HG03095 (cell line): ENCODE measurements at regions not wholly inside any gene's neighbourhood (a gene's known extent, or its start where the extent isn't known, plus 50 kb on each side); places are given as distances from the start of the nearest gene placed in this dataset.

Experiments used
- ATAC-seq: cut with Tn5 transposase; IDR thresholded peaks from one replicate; pipeline ENCODE4 v1.9.1; 2021; ENCODE audit warnings: moderate library complexity; ENCODE audit not compliant: unreplicated experiment

DNA sequence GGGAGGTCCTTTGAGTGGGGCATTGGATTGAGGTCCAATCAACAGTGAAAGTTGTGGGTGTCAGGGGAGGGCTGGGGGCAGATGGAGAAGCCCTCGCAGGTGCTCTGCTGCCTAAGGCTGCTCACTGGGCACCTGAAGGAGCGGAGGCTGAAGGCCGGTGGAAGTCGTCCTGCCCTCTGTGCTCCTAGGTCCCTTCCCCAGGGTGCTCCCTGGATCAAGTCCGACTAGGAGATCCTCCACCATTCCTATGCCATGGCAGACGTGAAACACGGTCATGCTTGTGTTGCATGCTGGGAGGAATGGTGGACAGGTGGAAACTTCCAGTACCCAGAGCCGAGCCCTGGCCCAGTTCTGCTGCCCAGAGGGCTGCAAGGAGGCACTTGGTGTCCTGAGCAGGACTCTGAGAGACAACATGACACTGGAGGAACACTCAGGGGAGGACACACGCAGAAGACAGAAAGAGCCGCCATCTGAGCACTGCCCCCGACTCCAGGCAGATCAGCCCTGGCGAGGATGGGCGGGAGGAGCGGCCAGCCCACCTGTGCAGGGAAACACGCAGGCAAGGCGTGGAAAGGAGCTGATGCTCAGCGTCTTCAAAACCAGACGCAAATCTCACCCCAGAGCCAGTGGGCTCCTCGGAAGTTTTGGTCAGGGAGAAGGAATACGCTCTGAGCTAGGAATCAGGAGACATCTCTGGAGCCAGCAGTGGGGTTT is 786.8 kb downstream of the BRD1 start:
- ATAC-seq: no peak

DNA sequence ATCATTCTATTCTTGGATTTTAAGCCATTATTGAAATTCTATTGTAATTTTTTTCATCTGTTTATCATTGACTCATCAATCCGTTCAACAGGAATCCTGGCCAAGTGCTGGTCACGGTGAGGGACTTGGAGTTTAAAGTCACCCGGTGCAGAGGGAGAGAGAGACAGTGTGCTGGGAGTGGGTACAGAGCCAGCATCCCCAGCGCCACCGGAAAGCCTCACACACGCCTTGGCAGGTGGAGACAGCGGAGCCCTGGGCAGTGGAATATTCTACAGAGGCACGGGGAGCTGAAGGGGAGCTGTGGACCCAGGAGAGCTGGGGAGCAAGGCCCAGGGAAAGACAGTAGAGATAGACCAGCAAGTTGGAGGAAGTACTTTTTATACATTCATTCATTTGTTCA is 787.6 kb downstream of the BRD1 start:
- no peak for ATAC-seq

DNA sequence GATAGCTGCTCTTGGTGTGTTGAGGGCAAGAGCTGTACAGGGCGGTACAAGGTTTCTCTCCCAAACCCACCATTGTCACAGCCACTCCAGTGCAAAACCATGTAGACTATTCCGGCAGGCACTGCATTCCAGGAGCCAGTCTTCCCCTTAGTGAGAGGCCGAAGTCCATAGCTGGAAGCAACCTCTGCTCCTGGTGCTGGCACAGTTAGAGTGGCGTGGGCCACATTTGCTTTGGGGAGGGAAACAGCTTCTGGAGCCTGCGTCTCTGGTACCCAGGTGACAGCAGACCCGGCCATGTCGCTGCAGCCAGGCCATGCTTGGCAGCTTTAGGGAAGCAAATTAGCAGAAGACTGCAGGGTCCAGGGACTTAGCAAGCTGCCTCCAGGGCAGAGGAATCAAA is 788.0 kb downstream of the BRD1 start:
- ATAC-seq: no peak

DNA sequence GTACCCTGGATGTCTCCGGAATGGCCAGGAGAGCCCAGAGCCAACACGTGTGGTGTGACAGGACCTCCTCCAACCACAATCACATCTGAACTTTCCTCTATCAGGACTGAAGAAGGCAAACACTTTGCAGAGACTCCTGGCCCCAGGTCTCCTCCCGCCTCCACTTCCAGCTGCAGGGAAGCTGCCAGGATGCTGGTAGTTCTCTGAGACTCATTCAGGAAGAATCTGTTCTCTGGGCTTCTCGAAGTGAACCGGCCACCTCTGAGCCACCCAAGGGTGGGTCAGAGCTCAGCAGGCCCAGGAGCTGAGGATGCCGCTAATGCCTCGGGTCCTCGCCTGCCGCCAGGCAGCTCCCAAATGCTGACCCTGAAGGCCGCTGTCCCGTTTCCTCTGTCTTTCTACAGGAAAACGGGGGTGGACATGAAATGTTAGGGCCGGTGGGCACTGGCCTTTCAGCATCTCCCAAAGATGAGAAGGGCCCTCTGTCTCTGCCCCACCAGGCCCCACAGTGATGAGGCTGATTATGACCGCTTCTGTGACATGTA is 789.9 kb downstream of the BRD1 start:
- no peak for ATAC-seq

DNA sequence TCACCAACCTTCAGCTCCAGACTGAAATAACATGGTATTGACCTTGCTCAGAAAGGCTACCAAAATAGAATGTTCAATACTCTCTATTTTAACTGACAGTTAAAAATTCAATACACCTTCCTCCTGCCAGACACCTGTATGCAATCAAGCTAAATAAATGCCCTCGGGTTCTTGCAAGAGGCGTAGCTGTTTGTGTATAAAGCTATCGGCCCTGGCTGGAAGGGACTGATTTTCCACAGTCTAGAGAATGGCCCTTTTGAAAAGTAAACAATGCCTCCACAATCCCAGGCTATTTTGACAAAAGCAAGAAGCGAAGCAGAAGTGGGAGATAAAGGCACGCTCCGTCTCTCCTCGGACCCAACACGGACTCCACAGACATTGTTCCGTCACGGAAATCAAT is 791.2 kb downstream of the BRD1 start:
- no peak for ATAC-seq

DNA sequence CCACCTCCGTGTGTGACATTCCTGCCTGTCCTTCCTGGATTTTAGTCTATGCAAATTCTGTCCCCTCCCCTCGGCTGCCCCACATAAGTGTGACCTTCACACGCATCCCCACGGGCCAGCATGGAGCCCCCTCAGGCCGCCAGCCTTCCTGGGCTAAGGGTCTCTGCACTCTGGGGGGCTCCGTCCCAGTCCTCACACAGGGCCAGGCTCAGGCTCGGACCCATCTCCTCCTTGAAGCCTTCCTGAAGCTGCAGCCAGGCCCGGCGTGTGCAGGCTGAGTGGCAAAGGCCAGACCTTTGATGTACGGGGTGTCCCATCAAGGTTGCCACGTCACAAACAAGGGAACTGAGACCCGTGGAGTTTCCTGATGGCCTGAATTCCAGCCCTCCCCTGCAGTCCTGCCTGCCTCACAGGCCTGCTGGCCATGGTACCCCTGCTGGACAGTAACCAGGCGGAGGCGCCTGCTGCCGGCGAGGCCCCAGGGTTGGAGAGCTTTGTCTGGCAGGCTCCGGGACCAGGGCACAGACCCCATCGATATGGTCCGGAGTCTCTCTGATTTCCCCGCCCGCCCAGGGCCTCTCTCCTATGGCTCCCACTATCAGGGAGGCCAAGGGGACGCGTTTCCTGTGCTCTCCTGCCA is 791.7 kb downstream of the BRD1 start:
- no peak for ATAC-seq

DNA sequence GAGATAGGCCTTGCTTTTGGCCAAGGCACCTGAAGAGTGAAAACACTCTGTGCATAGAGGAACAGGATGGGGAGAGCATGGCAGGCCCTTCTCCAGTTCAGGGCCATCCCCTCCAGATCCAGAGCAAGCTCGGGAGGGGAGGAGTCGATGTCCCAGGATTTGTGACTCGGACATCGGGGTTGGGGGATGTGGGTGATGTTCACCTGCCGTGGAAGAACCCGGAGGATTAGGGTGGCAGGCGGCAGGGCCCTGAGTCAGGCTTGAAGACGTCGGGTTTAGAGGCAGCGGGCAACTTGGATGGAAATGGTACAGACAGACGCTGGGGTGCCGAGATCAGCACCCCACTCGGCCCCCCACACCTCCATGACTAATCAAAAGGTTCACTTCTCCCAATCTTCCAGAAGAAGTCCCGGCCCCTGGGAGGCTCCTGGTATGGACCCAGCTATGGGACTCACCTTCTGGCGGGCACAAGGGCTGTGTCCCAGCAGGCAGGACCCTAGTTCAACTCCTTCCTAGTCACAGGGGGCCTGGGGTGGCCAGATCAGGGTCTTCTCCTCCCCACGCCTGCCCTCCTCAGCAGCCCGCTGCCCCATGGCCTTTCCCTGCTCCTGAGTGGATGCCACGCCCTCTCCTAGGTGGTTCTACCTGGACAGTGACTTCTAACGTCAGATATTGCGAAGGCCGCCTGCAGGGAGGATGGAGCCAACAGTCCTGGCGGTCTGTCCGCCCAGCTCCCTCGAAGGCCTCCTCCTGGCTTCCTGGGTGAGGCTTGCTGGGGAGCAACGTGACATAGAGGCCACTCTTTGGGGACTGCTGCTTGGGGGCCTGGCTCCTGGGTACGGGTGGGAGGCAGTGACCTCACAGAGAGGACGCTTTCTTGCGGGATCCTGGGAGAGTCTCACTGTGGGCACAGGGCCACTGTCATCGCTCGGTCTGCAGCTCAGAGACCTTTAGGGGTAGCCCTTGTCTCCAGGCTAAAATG is 792.5 kb downstream of the BRD1 start:
- ATAC-seq: no peak

DNA sequence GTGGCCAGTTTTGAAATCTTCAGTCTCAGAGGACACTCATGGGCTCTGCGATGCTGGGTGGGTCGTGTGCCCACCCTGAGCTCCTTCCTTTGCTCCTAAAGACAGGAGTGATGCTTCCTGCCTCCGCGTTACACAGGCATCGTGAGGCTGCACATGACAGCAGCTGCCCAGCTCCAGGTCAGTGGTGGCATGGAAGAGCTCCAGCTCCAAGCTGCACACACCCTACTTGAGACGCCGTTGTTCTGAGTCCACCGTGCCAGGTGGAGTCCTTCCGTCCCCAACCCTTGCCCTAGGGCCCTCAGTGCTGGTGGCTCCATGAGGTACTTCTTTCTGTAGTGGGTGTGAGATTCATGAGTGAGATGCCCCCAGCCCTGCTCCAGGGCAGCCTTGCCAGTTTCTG is 794.1 kb downstream of the BRD1 start:
- no peak for ATAC-seq

DNA sequence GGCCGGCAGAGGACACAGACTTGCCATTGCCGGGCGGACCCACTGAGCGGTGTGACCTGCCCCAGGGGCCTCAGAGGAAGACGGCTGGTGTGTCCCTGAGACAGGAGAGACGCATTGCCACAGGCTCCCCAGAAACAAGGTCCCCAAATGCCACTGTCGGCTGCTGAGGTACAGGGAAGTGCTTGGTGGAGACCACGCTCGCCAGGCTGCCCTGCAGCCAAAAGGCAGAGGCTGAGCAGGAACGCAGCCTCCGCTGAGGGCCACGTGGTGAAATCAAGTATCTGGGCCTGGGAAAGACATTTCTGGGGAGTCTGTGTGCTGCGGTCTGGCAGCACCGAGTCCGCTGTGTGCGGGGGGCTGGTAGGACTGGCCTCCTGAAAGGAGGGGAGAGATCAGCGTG is 794.9 kb downstream of the BRD1 start:
- ATAC-seq: no peak

DNA sequence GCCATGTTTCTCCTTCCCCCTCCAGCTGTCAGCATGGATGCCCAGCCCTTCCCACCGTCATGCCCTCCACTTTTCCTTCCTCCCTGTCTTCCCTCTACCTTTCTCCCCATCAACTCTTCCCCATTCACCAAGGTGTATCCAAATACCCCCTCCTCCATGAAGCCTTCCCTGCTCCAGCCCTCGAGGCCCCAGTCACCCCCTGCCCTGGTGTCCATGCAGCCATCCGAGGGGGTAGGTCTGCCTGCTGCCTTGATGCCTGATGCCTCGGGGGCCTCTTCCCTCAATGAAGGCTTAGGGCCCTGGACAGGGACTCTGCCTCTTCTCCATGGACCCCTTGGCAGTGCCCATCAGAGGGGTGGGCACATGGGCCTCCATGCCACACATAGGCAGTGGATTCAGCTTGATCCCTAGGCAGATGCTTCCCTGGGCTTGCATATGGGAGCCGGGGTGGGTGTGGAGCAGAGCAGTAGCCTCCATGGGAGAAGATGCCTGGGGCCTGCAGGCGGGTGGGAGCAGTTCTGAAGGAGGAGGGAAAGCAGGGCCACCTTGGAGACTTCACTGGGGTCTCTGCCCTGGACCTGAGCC is 795.8 kb downstream of the BRD1 start:
- no peak for ATAC-seq

DNA sequence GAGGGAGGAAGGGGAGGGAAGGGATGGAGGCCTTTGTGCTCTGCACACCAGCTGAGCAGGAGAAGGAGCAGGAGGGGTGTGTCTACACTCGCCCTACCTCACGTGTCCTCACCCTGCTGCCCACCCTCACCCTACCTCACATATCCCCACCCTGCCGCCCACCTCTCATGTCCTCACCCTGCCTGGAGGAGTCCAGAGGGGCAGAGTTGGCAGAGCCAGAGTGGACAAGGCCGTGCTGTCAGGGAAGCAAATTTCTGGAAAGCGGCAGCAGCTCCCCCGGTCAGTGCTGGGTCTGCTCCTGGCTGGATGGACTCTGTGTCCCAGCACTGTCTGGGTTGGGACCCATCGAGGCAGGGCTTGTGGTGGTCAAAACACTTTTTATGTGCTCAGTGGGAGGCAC is 799.6 kb downstream of the BRD1 start:
- no peak for ATAC-seq

DNA sequence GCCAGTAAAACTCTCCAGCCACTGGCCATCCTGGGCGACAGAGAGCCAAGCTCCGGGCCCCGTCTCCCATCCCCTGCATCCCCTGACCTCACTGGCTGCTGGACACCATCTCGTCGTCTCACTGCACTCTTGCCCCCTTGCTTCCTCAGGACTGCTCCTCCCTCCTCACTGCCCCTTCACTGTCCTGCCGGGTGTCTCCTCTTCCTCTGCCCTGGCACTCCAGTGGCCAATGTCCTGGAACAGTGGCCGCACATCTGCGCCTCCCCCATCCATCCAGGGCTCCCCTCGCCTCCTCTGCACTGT is 800.4 kb downstream of the BRD1 start:
- ATAC-seq: no peak

DNA sequence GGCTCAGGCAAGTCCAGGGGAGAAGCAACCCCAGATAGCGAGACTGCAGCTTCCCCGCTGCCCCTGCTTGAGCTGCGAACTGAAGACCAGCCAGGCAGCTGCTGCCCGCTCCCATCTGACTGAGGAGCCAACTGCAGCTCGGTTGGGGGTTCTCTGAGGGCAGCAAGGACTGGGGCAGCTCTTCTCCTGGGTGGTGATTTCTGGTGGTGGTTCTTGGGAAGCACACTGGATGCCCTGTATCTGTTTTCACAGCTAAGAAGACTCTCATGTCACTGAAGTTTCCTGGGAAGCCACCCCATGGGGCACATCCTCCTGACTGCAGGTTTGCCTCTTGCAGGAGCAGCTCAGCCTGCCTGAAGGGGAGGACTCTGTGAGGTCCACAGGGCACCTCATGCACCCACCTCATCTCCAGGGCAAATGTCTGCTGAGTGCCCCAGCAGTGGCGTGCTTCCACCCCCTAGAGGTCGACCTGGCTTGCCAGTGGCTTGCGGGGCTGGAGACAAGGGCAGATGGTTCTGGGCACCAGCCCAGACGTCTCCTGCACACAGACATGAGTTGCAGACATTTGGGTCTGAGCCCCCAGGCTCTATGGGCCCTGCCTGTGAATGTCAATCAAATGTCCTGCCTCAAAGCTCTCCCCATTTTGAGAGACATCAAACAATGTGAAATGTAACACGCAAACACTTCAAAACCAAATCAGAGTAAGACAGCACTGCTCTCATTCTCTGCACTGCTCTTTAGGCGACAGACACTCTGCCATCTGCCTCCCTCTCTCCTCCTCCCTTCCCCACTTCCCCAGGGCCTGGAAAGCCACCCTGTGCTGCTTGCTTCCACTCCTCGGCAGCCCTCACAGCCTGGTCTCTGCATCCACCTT is 800.9 kb downstream of the BRD1 start:
- ATAC-seq: no peak

DNA sequence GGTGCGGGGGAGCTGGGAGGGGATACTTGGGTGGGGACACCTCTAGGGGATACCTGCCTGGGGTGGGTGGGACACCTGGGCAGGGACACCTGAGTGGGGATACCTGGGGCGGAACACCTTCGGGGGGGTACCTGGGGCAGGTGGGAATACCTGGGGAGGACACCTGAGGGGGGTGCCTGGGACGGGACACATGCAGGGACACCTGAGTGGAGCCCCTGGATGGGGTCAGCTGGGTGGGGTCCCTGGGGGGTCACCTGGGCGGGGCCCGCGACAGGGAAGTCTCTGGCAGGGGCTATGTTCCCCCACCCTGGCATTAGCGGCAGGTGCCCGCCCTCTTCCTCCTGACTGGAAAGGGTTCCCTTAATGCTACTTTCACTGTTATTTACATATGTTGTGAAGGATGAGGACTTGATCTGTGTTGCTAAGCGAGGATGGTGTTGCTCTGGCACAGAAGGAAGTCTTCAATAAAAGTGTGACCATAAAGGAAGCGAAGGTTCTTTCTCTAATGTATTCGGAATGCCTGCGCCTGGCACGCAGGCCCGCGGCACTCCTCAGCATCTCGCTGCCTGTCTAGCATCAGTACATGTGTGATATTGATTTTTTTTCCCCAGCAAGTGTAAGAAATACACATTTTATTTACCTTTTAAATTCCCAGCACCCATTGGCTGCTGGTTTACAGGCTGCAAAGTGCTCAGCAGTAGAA is 801.7 kb downstream of the BRD1 start:
- no peak for ATAC-seq

DNA sequence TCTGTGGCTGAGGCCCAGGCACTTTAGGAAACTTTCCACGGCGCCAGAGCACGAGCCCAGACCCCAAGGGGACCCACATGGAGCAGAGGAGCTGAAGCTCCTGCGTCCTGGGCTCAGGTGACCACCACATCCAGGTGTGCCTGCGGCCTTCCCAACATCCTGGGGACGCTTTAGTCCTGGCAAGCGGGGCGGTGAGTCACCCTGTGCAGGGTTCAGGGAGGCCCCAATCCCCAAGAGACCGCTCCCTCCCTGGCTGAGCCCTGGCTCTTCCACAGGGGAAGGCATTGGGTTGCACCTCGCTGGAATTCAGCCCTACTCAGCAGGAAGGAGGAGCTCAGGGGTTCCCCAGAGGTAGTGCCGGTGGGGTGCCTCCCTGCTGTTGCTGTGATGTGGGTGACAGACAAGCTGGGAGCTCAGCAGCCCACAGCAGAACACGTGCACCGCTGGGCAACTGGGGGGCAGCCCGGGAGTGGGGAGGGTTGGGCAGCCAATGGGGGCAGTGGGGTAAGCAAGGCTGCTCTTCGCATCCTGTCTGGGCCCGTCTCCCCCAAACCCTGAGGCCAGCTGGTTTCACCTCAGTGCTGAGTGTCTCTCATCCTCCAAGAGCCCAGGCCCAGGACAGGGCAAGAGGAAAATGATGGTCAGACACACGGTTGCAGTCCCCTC is 802.8 kb downstream of the BRD1 start:
- ATAC-seq: no peak

DNA sequence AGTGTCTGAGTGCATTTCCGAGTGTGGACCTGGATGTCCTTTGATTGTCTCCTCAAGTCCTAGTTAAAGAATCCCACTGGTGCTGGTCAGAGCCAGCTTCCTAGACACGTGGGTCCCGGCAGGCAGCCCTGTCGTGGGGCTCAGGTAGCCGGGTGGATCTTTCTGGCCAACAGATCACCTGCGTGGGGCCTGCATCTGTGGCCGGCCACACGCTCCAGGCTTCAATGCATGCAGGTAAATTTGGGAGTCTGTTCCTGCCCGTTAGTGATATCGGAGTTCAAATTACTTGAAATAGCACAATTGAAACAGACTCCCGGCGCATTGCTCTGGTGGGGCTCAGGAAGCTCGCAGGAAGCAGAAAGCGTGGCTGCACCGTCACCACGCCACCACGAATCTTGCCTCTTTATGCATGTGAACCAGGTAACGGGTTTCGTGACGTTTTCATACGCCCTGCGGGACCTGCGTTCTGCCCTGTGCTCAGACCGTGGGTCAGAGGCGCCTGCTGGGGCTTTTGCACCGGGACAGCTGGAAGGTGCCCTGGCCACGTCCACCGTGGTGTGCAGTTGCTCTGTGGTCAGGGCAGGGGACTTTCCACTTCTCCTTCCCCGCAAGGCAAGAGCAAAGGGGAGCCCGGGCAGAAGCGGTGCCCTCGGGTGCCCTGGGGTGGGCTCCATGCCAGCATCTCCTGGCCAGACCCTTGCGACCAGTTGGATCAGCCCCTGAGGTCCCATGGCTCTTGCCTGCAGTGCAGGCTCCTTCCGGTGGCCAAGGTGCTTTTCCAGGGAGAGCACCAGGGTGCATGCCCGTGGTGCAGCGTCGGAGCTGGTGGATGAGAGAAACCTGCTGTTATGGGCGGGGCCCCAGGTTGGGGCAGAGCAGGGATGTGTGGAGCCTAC is 803.5 kb downstream of the BRD1 start:
- no peak for ATAC-seq

DNA sequence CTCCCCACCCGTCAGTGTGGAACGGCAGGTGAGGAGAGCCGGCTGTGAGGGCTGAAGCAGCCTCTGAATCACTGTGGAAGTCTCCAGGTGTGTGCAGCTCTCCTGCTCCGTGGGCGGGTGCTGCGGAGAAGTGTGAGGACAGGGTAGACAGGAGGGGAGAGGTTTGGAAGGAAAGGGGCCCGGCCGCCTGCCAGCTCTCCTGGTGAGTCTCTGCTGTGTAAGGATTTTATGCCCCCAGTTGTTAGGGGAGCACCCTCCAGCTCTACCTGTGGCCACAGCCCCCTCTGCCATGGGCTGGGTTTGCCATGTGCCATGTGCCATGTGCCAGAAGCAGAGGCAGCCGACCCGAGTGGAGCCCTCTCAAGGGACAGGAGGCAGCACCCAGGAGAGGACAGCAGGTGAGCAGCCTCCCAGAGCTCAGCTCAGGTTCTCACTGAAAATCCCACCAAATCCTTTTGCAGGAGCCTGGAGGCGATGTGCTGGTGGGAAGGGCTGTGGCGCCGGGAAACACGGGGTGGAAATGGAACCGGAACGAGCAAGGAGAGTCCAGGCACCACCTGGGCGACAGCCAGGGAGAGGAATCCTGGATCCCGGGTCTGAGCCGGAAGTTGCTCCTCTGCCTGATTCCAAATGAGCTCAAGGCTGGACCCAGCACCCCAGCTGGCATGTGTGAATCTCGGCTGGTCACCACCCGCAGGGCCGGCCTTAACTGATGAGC is 804.4 kb downstream of the BRD1 start:
- no peak for ATAC-seq

DNA sequence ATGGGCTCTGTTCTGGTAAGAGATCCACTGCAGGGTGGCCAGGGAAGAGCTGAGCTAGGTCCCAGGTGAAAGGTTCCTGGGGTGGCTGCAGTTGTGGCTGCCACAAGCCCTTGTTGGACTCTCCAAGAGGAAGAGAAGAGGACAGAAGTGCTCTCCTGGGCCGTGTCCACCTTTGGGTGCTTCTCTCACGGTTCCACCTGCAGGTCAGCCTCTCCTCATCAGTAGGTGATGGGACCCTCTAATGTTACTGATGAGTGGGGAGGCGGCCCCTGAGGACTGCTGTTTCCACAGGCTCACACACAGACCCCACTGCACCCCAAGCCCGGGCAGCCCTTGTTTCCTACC is 804.9 kb downstream of the BRD1 start:
- ATAC-seq: no peak
